Bronchial epithelial cell (primary cell): ENCODE measurements at regions not wholly inside any gene's neighbourhood (a gene's known extent, or its start where the extent isn't known, plus 50 kb on each side); places are given as distances from the start of the nearest gene placed in this dataset.

Source experiments
- DNase-seq: peaks from one replicate; pipeline ENCODE4 v3.0.0-alpha.2; 2010; ENCODE audit warnings: low read depth
- FAIRE-seq: peaks from 2 replicates; lab custom pipeline; 2011; peaks lifted over from hg19 to GRCh38; lab: Jason Lieb, UNC
- H3K27me3 ChIP-seq: 2 replicates; pipeline ENCODE4 v1.5.1; 2011; ENCODE audit warnings: low read length; ENCODE audit not compliant: control insufficient read depth, insufficient read depth
- H3K36me3 ChIP-seq: 2 replicates; pipeline ENCODE4 v1.5.1; 2011; ENCODE audit warnings: low read length; ENCODE audit not compliant: control insufficient read depth, insufficient read depth
- H3K4me3 ChIP-seq: 2 replicates; pipeline ENCODE4 v1.5.1; 2011; ENCODE audit warnings: mild to moderate bottlenecking, low read depth, low read length, control low read depth
- CTCF ChIP-seq: IDR thresholded peaks from 2 replicates; pipeline ENCODE4 v1.5.1; 2011; ENCODE audit warnings: mild to moderate bottlenecking, moderate library complexity, low read length, control low read depth, inconsistent platforms; ENCODE audit not compliant: insufficient read depth, severe bottlenecking

GRCh38 chr2:129860088-129860487 is 119.4 kb upstream of the RAB6C start:
- no peak for TF ChIP-seq CTCF
- FAIRE-seq, result no peak

GRCh38 chr2:129861666-129862288 is 117.7 kb upstream of the RAB6C start:
- Histone ChIP-seq H3K4me3 (no peak overlapping the region), H3K36me3 (no peaks in the 10 kb centered on the region), H3K27me3 (no peaks in the 10 kb centered on the region)
- no peak for TF ChIP-seq CTCF
- FAIRE-seq (no peak), DNase-seq (no peak)

More at GRCh38 chr2:129860088-129860487, 119.4 kb upstream of the RAB6C start:
- no peak for DNase-seq
- Histone ChIP-seq H3K27me3 (no peaks in the 10 kb centered on the region), H3K4me3 (no peak overlapping the region), H3K36me3 (no peaks in the 10 kb centered on the region)

- DNase-seq (no peak), FAIRE-seq (no peak)
- no peaks in the 10 kb centered on the region for H3K27me3 ChIP-seq
- H3K4me3 ChIP-seq, result no peak overlapping the region
- no peak for TF ChIP-seq CTCF
- no peaks in the 10 kb centered on the region for H3K36me3 ChIP-seq
These were observed 116.8 kb upstream of the RAB6C start for GRCh38 chr2:129862668-129863067.

- TF ChIP-seq CTCF, result no peak
- H3K27me3 ChIP-seq, result no peaks in the 10 kb centered on the region
- H3K36me3 ChIP-seq, result no peaks in the 10 kb centered on the region
- no peak overlapping the region for H3K4me3 ChIP-seq
- DNase-seq (no peak), FAIRE-seq (no peak)
These were observed 116.1 kb upstream of the RAB6C start for GRCh38 chr2:129863350-129863749.

- no peaks in the 10 kb centered on the region for H3K36me3 ChIP-seq
- no peak for FAIRE-seq
- DNase-seq, result no peak
- TF ChIP-seq CTCF, result no peak
- no peaks in the 10 kb centered on the region for H3K27me3 ChIP-seq
- H3K4me3 ChIP-seq, result no peak overlapping the region
These were observed 114.7 kb upstream of the RAB6C start for GRCh38 chr2:129864719-129865118.

GRCh38 chr2:129865976-129866375 is 113.5 kb upstream of the RAB6C start:
- FAIRE-seq, result no peak
- no peaks in the 10 kb centered on the region for H3K36me3 ChIP-seq
- no peak for DNase-seq

More at GRCh38 chr2:129865976-129866375, 113.5 kb upstream of the RAB6C start:
- no peak overlapping the region for H3K4me3 ChIP-seq
- no peaks in the 10 kb centered on the region for H3K27me3 ChIP-seq
- no peak for TF ChIP-seq CTCF
